ENCODE measurements at regions not wholly inside any gene's neighbourhood (a gene's known extent, or its start where the extent isn't known, plus 50 kb on each side); places are given as distances from the start of the nearest gene placed in this dataset.

DNA sequence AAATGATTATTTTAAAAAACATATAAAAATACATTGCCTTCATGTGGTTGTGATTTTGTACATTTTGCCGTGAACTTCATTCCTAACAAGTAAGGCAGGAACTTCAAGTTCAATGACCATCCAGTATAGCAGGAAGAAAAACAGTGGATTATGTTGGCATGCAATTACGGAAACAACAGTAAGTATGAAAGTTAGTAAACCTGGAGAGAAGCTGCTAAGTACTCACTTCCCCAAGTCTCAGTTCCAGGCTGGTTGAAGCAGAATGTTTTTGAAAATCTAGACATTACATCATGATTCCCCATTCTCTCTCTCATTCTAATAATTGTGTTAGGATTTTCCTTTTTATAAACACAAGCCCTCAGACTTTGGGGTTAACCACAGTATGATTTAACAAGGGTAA is 987.1 kb upstream of the KLHL29 start:
- TF ChIP-seq, protein P1, sequence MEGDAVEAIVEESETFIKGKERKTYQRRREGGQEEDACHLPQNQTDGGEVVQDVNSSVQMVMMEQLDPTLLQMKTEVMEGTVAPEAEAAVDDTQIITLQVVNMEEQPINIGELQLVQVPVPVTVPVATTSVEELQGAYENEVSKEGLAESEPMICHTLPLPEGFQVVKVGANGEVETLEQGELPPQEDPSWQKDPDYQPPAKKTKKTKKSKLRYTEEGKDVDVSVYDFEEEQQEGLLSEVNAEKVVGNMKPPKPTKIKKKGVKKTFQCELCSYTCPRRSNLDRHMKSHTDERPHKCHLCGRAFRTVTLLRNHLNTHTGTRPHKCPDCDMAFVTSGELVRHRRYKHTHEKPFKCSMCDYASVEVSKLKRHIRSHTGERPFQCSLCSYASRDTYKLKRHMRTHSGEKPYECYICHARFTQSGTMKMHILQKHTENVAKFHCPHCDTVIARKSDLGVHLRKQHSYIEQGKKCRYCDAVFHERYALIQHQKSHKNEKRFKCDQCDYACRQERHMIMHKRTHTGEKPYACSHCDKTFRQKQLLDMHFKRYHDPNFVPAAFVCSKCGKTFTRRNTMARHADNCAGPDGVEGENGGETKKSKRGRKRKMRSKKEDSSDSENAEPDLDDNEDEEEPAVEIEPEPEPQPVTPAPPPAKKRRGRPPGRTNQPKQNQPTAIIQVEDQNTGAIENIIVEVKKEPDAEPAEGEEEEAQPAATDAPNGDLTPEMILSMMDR (IDR thresholded peaks at IDR 0.05) = no peak

DNA sequence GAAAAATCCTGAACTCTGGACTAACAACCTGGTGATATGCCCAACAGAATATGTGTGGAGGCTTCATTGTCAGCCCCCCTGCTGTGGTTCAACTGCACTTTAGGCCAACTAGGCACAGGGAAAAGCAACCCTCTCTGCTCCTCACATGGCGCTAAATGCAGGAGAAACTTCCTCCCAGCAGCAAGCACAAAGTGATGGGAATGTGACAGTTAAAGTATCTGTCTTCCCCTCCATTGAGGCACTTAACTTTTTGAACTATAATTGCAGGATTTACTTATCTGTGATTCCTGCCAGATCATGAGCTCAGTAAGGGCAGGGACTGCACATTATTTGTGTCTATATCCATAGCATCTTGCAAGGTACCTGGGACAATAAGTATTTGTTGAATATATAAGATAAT is 981.2 kb upstream of the KLHL29 start:
- TF ChIP-seq, protein P1 (IDR thresholded peaks at IDR 0.05) = no peak

DNA sequence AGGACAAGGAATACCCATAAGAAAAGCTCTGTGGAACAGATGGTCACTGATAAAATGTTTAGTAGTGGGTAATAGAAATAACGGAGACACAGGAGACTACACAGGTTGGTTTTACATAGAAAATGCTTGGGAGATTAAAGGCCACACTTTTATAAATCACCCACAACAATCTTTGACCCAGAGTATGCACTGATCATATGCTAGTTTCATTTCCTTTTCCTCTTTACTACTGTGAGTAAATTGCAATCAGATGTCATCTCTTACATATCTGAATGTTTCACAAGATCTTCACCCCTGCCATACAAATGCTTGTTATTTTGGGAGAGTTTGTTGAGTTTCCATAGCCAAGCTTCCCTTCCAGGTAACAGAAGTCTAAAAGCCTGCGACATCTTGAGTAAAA is 978.4 kb upstream of the KLHL29 start:
- TF ChIP-seq, protein P1 (IDR thresholded peaks at IDR 0.05) = no peak

DNA sequence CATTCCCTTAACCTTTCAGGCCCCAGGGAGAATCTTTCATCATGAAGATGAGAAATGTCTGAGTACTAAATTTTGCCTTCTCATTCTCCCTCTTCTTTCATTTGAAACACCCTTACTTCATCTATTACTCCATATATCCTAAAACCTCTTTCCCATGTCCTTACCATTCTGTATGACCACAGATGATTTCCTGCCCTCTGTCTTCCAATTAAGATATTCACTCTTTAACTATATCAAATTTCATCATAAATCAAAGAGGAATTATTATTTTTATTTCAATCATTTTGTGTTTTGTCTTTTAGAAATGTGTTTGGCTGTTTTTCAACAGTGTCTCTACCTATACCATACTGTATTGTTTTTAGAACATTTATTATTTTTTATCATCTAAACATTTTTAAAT is 964.9 kb upstream of the KLHL29 start:
- TF ChIP-seq, protein P1 (IDR thresholded peaks at IDR 0.05) = no peak

DNA sequence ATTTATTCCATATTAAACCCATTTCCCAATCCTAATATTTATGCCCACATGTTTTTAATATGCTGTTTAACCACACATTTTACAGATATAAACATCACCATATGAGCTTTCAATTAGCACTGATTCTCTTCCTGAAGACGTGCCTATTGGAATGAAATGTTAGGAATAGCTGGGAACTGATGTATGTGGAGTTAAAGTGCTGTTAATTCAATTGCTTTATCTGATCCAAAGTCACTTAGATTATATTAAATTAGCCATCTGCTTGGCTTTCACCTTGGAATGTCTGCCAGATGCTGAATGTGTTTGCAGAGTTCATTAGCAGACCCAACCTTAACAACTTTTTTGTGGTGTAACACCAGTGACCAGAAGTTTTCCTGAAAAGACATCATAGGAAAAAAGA is 942.9 kb upstream of the KLHL29 start:
- TF ChIP-seq, protein P1 (IDR thresholded peaks at IDR 0.05) = no peak

DNA sequence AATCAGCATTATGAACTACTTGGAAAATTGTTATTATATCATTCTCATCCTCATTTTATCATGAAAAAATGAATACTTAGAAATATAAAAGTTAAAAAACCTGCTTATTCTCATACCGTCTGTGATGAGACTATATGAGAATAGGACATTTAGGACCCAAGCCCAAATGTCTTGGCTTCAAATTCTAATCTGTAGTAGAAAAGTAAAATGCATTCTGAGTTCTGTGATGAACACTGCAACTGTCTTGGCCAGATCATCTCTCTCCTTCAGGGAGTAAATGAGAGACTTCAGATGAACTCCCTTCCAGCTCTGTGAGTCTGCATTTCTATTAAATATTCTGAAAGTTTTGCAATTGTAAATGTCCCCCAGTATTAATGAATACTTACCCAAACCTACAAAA is 940.7 kb upstream of the KLHL29 start:
- TF ChIP-seq, protein P1 (IDR thresholded peaks at IDR 0.05) = no peak

DNA sequence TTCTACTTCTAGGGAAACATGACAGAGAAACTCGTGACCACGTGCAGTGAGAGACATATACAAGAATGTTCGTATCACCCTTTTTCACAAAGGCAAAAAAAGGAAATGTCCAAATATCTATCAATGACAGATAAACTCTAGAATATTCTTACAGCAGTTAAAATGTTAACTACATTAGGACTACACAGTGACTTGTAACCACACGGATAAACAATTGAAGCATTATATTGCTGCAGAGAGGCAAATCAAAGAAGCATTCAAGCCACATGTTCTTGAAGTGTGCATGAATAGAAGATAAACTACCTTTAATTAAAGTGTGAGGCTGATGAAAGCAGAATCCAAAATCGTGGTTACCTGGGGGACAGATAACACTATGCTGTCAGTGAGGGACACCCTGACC is 935.3 kb upstream of the KLHL29 start:
- TF ChIP-seq, protein P1 (IDR thresholded peaks at IDR 0.05) = no peak

DNA sequence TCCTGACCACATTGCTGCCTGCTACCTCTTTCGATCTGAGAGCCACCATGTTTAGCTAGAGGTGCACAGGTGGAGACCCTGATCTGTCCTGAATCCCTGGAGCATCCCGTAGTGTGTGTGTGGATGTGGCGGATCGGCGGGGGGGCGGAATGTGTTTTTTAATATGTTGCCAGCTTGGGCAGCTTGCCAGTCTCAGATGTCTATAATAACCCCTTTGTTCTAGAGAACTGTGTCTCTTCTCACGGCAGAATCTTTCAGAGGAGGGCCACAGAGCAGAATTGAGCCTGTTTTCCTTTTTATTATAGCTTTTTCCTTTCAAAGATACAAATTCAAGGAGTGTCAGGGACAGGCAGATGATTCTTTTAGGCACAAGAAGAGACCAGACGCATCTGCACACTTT is 934.1 kb upstream of the KLHL29 start:
- TF ChIP-seq, protein P1 (IDR thresholded peaks at IDR 0.05) = no peak

Data from LNCAP (cell line).